IMR-90 (cell line): ENCODE measurements at regions not wholly inside any gene's neighbourhood (a gene's known extent, or its start where the extent isn't known, plus 50 kb on each side); places are given as distances from the start of the nearest gene placed in this dataset.

Source experiments
- ATAC-seq: fragments of 200-7000 bp; cut with Tn5 transposase; 2 replicates; pipeline ENCODE4 v1.9.1; 2020; ENCODE audit warnings: low read depth, mild to moderate bottlenecking, moderate library complexity
- BruUV-seq: library from RNA; stranded (reverse); fragments of 400-500 nt; replicated peaks from 2 replicates; lab custom pipeline; 2021; lab: Mats Ljungman, UMichigan
- CTCF ChIA-PET: fragments of 300-600 bp; formaldehyde crosslinking; extraction: SDS; loops from one replicate; lab custom pipeline; 2021; ENCODE audit warnings: antibody characterized with exemption; lab: Yijun Ruan, JAX
- POLR2A ChIA-PET: fragments of 300-600 bp; sonication (Branson Sonifier 250); formaldehyde crosslinking; loops from one replicate; lab custom pipeline; 2022; ENCODE audit warnings: antibody characterized with exemption; ENCODE audit not compliant: unreplicated experiment; lab: Charles Lee
- DNase-seq: peaks from one replicate; pipeline ENCODE4 v3.0.0; 2013
- H2AFZ ChIP-seq: replicated peaks from 2 replicates; pipeline ENCODE3; 2013; ENCODE audit warnings: low read length, mild to moderate bottlenecking; ENCODE audit not compliant: poor library complexity
- H2AK5ac ChIP-seq: 2 replicates; pipeline ENCODE4 v1.6.1; 2013; ENCODE audit warnings: low read depth, low read length, inconsistent platforms
- H2AK9ac ChIP-seq: replicated peaks from 2 replicates; pipeline ENCODE3; 2013; ENCODE audit warnings: mild to moderate bottlenecking, low read depth, low read length, moderate library complexity; ENCODE audit not compliant: poor library complexity
- H2BK120ac ChIP-seq: 2 replicates; pipeline ENCODE4 v1.6.1; 2013; ENCODE audit warnings: low read depth, low read length, inconsistent platforms
- H2BK15ac ChIP-seq: 3 replicates; pipeline ENCODE4 v1.6.1; 2013; ENCODE audit warnings: low read depth, low read length, inconsistent platforms
- H2BK20ac ChIP-seq: 2 replicates; pipeline ENCODE4 v1.6.1; 2013; ENCODE audit warnings: low read depth, mild to moderate bottlenecking, inconsistent platforms, low read length, moderate library complexity
- H2BK5ac ChIP-seq: 2 replicates; pipeline ENCODE4 v1.6.1; 2013; ENCODE audit warnings: mild to moderate bottlenecking, low read depth, low read length, inconsistent platforms; ENCODE audit not compliant: poor library complexity, severe bottlenecking
- H3K14ac ChIP-seq: replicated peaks from 2 replicates; pipeline ENCODE4 v1.6.1; 2013; ENCODE audit warnings: low read depth, low read length, inconsistent platforms
- H3K18ac ChIP-seq: 2 replicates; pipeline ENCODE4 v1.6.1; 2013; ENCODE audit warnings: low read depth, low read length, control low read depth
- H3K23ac ChIP-seq: 2 replicates; pipeline ENCODE4 v1.6.1; 2013; ENCODE audit warnings: low read depth, low read length, inconsistent platforms
- H3K27ac ChIP-seq: 2 replicates; pipeline ENCODE4 v1.5.1; 2013; ENCODE audit warnings: mild to moderate bottlenecking, control low read depth, low read length; ENCODE audit not compliant: insufficient read depth
- H3K27me3 ChIP-seq: 2 replicates; pipeline ENCODE4 v1.6.1; 2013; ENCODE audit warnings: low read length; ENCODE audit not compliant: control insufficient read depth, insufficient read depth
- H3K36me3 ChIP-seq: 2 replicates; pipeline ENCODE4 v1.6.1; 2013; ENCODE audit warnings: low read length, mixed read lengths; ENCODE audit not compliant: control insufficient read depth, insufficient read depth
- H3K4ac ChIP-seq: 2 replicates; pipeline ENCODE4 v1.6.1; 2013; ENCODE audit warnings: low read depth, low read length, inconsistent platforms
- H3K4me1 ChIP-seq: 2 replicates; pipeline ENCODE4 v1.6.1; 2013; ENCODE audit warnings: low read length, mixed read lengths; ENCODE audit not compliant: control insufficient read depth, insufficient read depth
- H3K4me2 ChIP-seq: 2 replicates; pipeline ENCODE4 v1.6.1; 2013; ENCODE audit warnings: low read depth, mild to moderate bottlenecking, control low read depth, low read length, moderate library complexity
- H3K4me3 ChIP-seq: 2 replicates; pipeline ENCODE4 v1.5.1; 2013; ENCODE audit warnings: low read depth, mild to moderate bottlenecking, control low read depth, low read length, moderate library complexity; ENCODE audit not compliant: insufficient read depth
- H3K56ac ChIP-seq: 2 replicates; pipeline ENCODE4 v1.6.1; 2013; ENCODE audit warnings: low read length, inconsistent platforms; ENCODE audit not compliant: insufficient read depth; ENCODE audit errors: extremely low read depth
- H3K79me1 ChIP-seq, 2 experiments: 2 replicates each; pipeline ENCODE4 v1.6.1; 2013; ENCODE audit warnings: low read length in 2 of 2, inconsistent platforms in 1 of 2, low read depth in 1 of 2
- H3K9ac ChIP-seq: 2 replicates; pipeline ENCODE4 v1.6.1; 2013; ENCODE audit warnings: low read depth, low read length, control low read depth
- H3K9me1 ChIP-seq: 2 replicates; pipeline ENCODE4 v1.6.1; 2013; ENCODE audit warnings: low read length, inconsistent platforms; ENCODE audit not compliant: insufficient read depth
- H3K9me3 ChIP-seq: 2 replicates; pipeline ENCODE4 v1.6.1; 2013; ENCODE audit warnings: low read length; ENCODE audit not compliant: control insufficient read depth, insufficient read depth
- H4K20me1 ChIP-seq: 2 replicates; pipeline ENCODE4 v1.6.1; 2013; ENCODE audit warnings: low read length, inconsistent platforms; ENCODE audit not compliant: insufficient read depth
- H4K5ac ChIP-seq: 2 replicates; pipeline ENCODE4 v1.6.1; 2013; ENCODE audit warnings: mild to moderate bottlenecking, low read depth, low read length, control low read depth
- H4K8ac ChIP-seq, 2 experiments: 2 replicates each; pipeline ENCODE4 v1.6.1; 2013; ENCODE audit warnings: low read depth in 2 of 2, low read length in 2 of 2, control low read depth in 1 of 2, inconsistent platforms in 1 of 2
- H4K91ac ChIP-seq: 2 replicates; pipeline ENCODE4 v1.6.1; 2013; ENCODE audit warnings: low read depth, low read length, inconsistent platforms; ENCODE audit not compliant: insufficient read depth
- BHLHE40 ChIP-seq: fragments of 150-350 bp; IDR thresholded peaks from 2 replicates; pipeline ENCODE4 v1.6.1; 2016; ENCODE audit warnings: mild to moderate bottlenecking, low read depth, low read length
- CEBPB ChIP-seq: IDR thresholded peaks from 2 replicates; pipeline ENCODE4 v1.6.1; 2012; ENCODE audit warnings: low read depth, low read length, improper control_type of control experiment
- CTCF ChIP-seq: conservative IDR thresholded peaks from 2 replicates; pipeline ENCODE4 v1.5.1; 2012; ENCODE audit warnings: mild to moderate bottlenecking, low read depth, low read length, improper control_type of control experiment
- ELK1 ChIP-seq: fragments of 150-350 bp; IDR thresholded peaks from 2 replicates; pipeline ENCODE4 v1.6.1; 2016; ENCODE audit warnings: low read depth, mild to moderate bottlenecking, low read length, moderate library complexity, borderline replicate concordance
- MAZ ChIP-seq: IDR thresholded peaks from 2 replicates; pipeline ENCODE4 v1.6.1; 2012; ENCODE audit warnings: low read depth, mild to moderate bottlenecking, low read length, improper control_type of control experiment, moderate library complexity, borderline replicate concordance
- NFE2L2 ChIP-seq: fragments of 150-350 bp; IDR thresholded peaks from 2 replicates; pipeline ENCODE4 v1.6.1; 2016; ENCODE audit warnings: low read depth, mild to moderate bottlenecking, low read length
- POLR2A ChIP-seq: IDR thresholded peaks from 2 replicates; pipeline ENCODE4 v1.6.1; 2012; ENCODE audit warnings: mild to moderate bottlenecking, low read depth, low read length
- RCOR1 ChIP-seq: IDR thresholded peaks from 2 replicates; pipeline ENCODE4 v1.6.1; 2012; ENCODE audit warnings: mild to moderate bottlenecking, low read length, improper control_type of control experiment; ENCODE audit not compliant: insufficient replicate concordance
- SMC3 ChIP-seq: fragments of 150-350 bp; IDR thresholded peaks from 2 replicates; pipeline ENCODE4 v1.6.1; 2016; ENCODE audit warnings: low read depth, mild to moderate bottlenecking, antibody characterized with exemption, low read length, moderate library complexity
- USF2 ChIP-seq: fragments of 150-350 bp; IDR thresholded peaks from 2 replicates; pipeline ENCODE4 v1.6.1; 2017; ENCODE audit warnings: mild to moderate bottlenecking, antibody characterized with exemption, low read length, low read depth
- WGBS, 2 experiments: methylation state at CpG; one replicate each; pipeline versions ENCODE4 v1.1.5 to v1.1.7; 2013; ENCODE audit warnings: missing lambda C conversion rate in 2 of 2; ENCODE audit not compliant: insufficient read length in 1 of 2; ENCODE audit errors: extremely low coverage in 2 of 2; 5-methylcytosine and 5-hydroxymethylcytosine counted together
- dilution Hi-C: fragments of 300-500 bp; cut with HindIII; formaldehyde crosslinking; loops from one replicate; pipeline ENCODE4 v1.14.3; 2018; ENCODE audit warnings: low sequenced_read_pairs; ENCODE audit not compliant: unreplicated experiment
- in situ Hi-C: fragments of 300-500 bp; cut with MboI; formaldehyde crosslinking; loops from 3 replicates; pipeline ENCODE4 v1.14.3; 2019; ENCODE audit warnings: low sequenced_read_pairs, inconsistent platforms, mixed read lengths
- intact Hi-C: fragments of 100-400 bp; cut with micrococcal nuclease; formaldehyde crosslinking; loops from 2 replicates; pipeline ENCODE4 v1.10.0; 2022

DNA sequence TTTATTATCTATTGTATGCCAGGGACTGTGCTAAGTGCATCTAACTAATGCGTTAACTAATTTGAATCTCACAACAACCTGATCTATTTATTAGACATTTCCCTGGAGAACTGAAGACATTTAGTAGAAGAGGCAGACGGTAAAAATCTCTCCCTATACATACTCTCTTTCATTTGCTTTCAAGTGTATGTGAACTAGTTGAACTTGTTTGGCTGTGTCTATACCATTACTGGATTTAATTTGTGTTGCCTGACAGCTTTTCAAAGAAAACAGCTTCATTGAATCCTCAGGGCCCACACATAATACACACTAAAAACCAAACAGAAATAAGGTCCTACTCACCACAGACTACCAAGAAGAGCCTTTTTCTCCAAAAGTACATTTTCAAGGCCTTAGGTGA lies 133.6 kb upstream of the NR3C1 start:
- H4K5ac ChIP-seq, result peak overlapping the region; percentile 18; the same call in 1 of the 2 replicates
- no CpG with 5 or more reads among the region's 2 CpGs for WGBS, 2 experiments
- H3K79me1 ChIP-seq, result no peaks in the 10 kb centered on the region
- H2AFZ ChIP-seq, result no peak overlapping the region
- H2BK20ac ChIP-seq, result peak overlapping the region; percentile 98
- POLR2A ChIA-PET, result no interaction called here
- in situ Hi-C loops (no loop called here), dilution Hi-C loops (no loop called here), intact Hi-C loops (no loop called here)
- H3K9me3 ChIP-seq, result peaks cover 2% of the 10 kb centered on the region
- no peak for TF ChIP-seq MAZ
- TF ChIP-seq RCOR1, result no peak
- TF ChIP-seq NFE2L2, result no peak
- no peak for TF ChIP-seq CEBPB
- no peak for TF ChIP-seq SMC3
- no peak for TF ChIP-seq ELK1
- TF ChIP-seq CTCF, result no peak
- no peak for TF ChIP-seq BHLHE40
- TF ChIP-seq POLR2A, result no peak
- TF ChIP-seq USF2, result no peak
- DNase-seq (no peak), ATAC-seq (no peak)
- no peak overlapping the region for H3K9ac ChIP-seq
- peak overlapping the region; percentile 89 for H2BK5ac ChIP-seq
- H3K23ac ChIP-seq, result peak overlapping the region; percentile 84; the same call in 1 of the 2 replicates
- no peak overlapping the region for H3K4me2 ChIP-seq
- no peaks in the 10 kb centered on the region for H3K36me3 ChIP-seq
- H2AK9ac ChIP-seq, result no peak overlapping the region
- H3K56ac ChIP-seq, result peak overlapping the region; percentile 86
- no peaks in the 10 kb centered on the region for H3K27me3 ChIP-seq
- no TSS peak for BruUV-seq
- peak overlapping the region; percentile 82 to 86 for H4K8ac ChIP-seq
- peak overlapping the region; percentile 69; the same call in 1 of the 2 replicates for H3K27ac ChIP-seq
- peak overlapping the region; percentile 98; the same call in 1 of the 2 replicates for H4K91ac ChIP-seq
- H3K4ac ChIP-seq, result peak overlapping the region; percentile 91
- H3K4me3 ChIP-seq, result no peak overlapping the region
- H3K9me1 ChIP-seq, result no peaks in the 10 kb centered on the region
- H2AK5ac ChIP-seq, result no peak overlapping the region
- CTCF ChIA-PET, result no interaction called here
- H3K14ac ChIP-seq, result peak overlapping the region; percentile 73
- H2BK15ac ChIP-seq, result peak overlapping the region; percentile 84; the same call in 2 of the 3 replicates
- no peaks in the 10 kb centered on the region for H4K20me1 ChIP-seq
- peak overlapping the region; percentile 90; the same call in 1 of the 2 replicates for H3K18ac ChIP-seq
- peaks cover 2% of the 10 kb centered on the region for H3K4me1 ChIP-seq
- H2BK120ac ChIP-seq, result peak overlapping the region; percentile 99
